ENCODE measurements at regions not wholly inside any gene's neighbourhood (a gene's known extent, or its start where the extent isn't known, plus 50 kb on each side); places are given as distances from the start of the nearest gene placed in this dataset.
A peak's percentile ranks its signal among the peaks of the same experiment; 100 is the strongest.

- DNase-seq: no peak
Observed at GRCh38 chr12:124487834-124488165, 79.6 kb downstream of the NCOR2 start.

GRCh38 chr12:124487066-124487833 lies 80.2 kb downstream of the NCOR2 start:
- peak; percentile 97 for DNase-seq

GRCh38 chr12:124486346-124486963 lies 81.0 kb downstream of the NCOR2 start:
- no peak for DNase-seq

GRCh38 chr12:124485371-124485770 lies 82.0 kb downstream of the NCOR2 start:
- DNase-seq: no peak

- DNase-seq: peak; percentile 34
Observed at GRCh38 chr12:124484526-124484953, 82.9 kb downstream of the NCOR2 start.

- DNase-seq: peak; percentile 25
Observed at GRCh38 chr12:124484067-124484466, 83.3 kb downstream of the NCOR2 start.

GRCh38 chr12:124482901-124483799 lies 84.3 kb downstream of the NCOR2 start:
- DNase-seq: no peak

- no peak for DNase-seq
Observed at GRCh38 chr12:124482567-124482893, 84.9 kb downstream of the NCOR2 start.

GRCh38 chr12:124481772-124482566 lies 85.4 kb downstream of the NCOR2 start:
- DNase-seq: no peak

- no peak for DNase-seq
Observed at GRCh38 chr12:124481257-124481750, 86.1 kb downstream of the NCOR2 start.

- DNase-seq: peak; percentile 98
Observed at GRCh38 chr12:124480469-124481256, 86.7 kb downstream of the NCOR2 start.

- DNase-seq: no peak
Observed at GRCh38 chr12:124479680-124480468, 87.5 kb downstream of the NCOR2 start.

GRCh38 chr12:124478985-124479645 lies 88.3 kb downstream of the NCOR2 start:
- no peak for DNase-seq

GRCh38 chr12:124478416-124478815 lies 89.0 kb downstream of the NCOR2 start:
- DNase-seq: no peak

- DNase-seq: no peak
Observed at GRCh38 chr12:124477107-124477915, 90.1 kb downstream of the NCOR2 start.

GRCh38 chr12:124476011-124476400 lies 91.4 kb downstream of the NCOR2 start:
- DNase-seq: no peak

GRCh38 chr12:124475295-124476010 lies 92.0 kb downstream of the NCOR2 start:
- no peak for DNase-seq

- no peak for DNase-seq
Observed at GRCh38 chr12:124474709-124475108, 92.7 kb downstream of the NCOR2 start.
